ENCODE measurements at regions not wholly inside any gene's neighbourhood (a gene's known extent, or its start where the extent isn't known, plus 50 kb on each side); places are given as distances from the start of the nearest gene placed in this dataset.

DNA sequence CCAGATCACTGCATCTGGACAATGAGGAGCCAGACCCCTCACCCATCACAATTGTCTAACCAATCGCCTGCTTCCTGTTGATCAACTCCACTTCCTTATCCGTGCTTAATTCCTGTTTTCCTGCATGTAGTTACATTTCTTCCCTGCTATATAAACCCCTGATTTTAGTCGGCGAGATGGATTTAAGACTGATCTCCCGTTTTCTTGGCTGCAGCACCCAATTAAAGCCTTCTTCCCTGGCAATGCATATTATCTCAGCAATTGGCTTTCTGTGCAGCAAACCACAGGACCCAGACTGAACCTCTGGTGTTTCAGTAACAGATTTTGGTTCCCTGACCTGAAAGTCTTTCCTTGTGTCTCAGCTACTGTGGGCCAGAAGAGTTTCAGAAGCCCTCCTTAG, 272.3 kb downstream of the IPO8 start:
- Histone ChIP-seq H3K27me3 (no peaks in the 10 kb centered on the region), H3K36me3 (no peaks in the 10 kb centered on the region), H3K9me3 (no peaks in the 10 kb centered on the region; the same call in none of the 2 replicates), H3K4me3 (ENCODE audit: low read depth, low read length) (no peak overlapping the region), H3K4me1 (no peaks in the 10 kb centered on the region)
- DNase-seq: no peak
- TF ChIP-seq, protein P1, sequence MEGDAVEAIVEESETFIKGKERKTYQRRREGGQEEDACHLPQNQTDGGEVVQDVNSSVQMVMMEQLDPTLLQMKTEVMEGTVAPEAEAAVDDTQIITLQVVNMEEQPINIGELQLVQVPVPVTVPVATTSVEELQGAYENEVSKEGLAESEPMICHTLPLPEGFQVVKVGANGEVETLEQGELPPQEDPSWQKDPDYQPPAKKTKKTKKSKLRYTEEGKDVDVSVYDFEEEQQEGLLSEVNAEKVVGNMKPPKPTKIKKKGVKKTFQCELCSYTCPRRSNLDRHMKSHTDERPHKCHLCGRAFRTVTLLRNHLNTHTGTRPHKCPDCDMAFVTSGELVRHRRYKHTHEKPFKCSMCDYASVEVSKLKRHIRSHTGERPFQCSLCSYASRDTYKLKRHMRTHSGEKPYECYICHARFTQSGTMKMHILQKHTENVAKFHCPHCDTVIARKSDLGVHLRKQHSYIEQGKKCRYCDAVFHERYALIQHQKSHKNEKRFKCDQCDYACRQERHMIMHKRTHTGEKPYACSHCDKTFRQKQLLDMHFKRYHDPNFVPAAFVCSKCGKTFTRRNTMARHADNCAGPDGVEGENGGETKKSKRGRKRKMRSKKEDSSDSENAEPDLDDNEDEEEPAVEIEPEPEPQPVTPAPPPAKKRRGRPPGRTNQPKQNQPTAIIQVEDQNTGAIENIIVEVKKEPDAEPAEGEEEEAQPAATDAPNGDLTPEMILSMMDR (IDR thresholded peaks at IDR 0.05; ENCODE audit: low read depth, low read length): no peak

DNA sequence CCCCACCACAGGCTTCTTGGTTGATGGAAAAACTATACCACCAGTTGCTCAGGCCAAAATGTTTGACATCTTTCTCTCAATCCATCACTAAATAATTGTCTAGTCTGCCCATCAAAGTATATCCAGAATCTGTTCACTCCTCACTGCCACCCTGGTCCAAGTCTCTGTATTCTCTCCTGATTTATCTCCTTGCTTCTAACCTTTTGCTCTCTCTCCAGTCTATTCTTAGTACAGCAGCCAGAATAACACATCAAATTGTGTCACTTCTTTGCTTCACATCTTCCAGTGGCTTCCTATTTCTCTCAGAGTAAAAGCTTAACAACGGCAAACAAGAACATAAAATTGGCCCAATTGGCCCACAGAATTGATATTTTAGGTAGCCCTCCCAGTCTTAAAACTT, 272.8 kb downstream of the IPO8 start:
- Histone ChIP-seq H3K4me1 (no peaks in the 10 kb centered on the region), H3K4me3 (ENCODE audit: low read depth, low read length) (no peak overlapping the region), H3K9me3 (no peaks in the 10 kb centered on the region; the same call in none of the 2 replicates), H3K27me3 (no peaks in the 10 kb centered on the region), H3K36me3 (no peaks in the 10 kb centered on the region)
- TF ChIP-seq, protein P1 (IDR thresholded peaks at IDR 0.05; ENCODE audit: low read depth, low read length): no peak
- DNase-seq: no peak

DNA sequence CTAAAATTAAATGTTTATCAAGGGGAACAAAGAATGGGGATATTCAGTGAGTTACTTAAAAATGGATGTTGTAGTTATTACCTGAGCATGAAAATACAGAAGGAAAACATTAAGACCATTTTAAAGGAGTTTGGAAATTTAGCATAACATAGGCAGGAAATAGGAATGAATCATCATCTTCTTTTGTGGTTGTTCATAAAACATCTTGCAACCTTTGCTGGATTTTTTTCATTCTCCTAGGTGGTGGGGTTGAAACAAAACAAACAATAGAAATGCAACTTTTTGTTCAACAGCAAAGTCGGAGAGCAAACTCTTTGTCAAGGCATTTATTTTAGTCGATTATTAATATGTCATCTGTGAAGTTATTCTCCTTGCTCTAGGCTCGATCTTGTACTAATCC, 275.1 kb downstream of the IPO8 start:
- Histone ChIP-seq H3K9me3 (no peaks in the 10 kb centered on the region; the same call in 1 of the 2 replicates), H3K4me1 (no peaks in the 10 kb centered on the region), H3K4me3 (ENCODE audit: low read depth, low read length) (no peak overlapping the region), H3K27me3 (no peaks in the 10 kb centered on the region), H3K36me3 (no peaks in the 10 kb centered on the region)
- no peak for DNase-seq
- TF ChIP-seq, protein P1 (IDR thresholded peaks at IDR 0.05; ENCODE audit: low read depth, low read length): no peak

DNA sequence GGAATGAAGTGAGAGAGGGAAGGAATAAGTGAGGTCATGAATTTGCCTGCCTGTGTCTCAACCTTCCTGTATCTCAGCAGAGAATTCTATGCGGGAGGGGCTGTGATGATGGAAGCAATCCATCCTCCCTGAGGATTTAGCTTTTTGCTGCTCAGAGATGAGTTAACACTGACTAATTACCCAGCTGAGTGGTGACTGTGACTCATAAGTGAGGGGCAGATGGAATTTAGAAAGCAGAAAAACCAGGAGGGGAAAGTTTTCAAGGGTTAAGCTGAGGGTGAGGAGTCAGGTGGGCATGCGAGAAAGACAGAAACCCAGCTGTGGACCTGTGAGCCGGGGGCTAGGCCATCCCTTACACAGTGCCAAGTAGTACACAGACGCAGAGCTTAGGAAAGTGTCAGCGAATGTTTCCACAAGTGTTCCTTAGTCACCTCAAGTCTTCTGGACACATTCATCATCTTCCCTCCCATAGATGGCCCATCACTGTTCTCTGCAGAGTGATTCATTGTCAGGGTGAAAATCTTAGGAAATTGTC, 277.9 kb downstream of the IPO8 start:
- H3K4me1 ChIP-seq: no peaks in the 10 kb centered on the region
- no peaks in the 10 kb centered on the region for H3K36me3 ChIP-seq
- no peaks in the 10 kb centered on the region for H3K27me3 ChIP-seq
- no peaks in the 10 kb centered on the region for H3K9me3 ChIP-seq
- no peak overlapping the region for H3K4me3 ChIP-seq (ENCODE audit: low read depth, low read length)
- TF ChIP-seq, protein P1 (IDR thresholded peaks at IDR 0.05; ENCODE audit: low read depth, low read length): no peak
- DNase-seq: no peak

DNA sequence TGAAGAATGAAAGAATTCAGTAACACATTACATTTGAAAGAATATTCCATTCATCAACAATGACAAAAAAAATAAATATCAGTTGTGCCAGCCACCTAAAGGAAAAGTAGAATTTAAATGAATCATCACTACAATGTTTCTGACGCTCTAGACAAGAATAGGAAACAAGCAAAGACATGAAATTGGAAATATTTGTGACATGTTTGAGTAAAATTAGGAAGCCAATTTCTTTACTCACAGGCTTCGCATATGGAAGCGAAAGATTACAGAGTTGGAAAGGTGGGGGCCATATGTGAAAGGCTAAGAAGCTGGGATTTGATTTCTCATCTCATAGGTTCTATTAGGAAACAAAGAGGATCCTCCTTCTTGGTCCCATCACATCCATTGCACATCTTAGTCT, 279.0 kb downstream of the IPO8 start:
- no peak for DNase-seq
- no peak overlapping the region for H3K4me3 ChIP-seq (ENCODE audit: low read depth, low read length)
- no peaks in the 10 kb centered on the region for H3K9me3 ChIP-seq
- TF ChIP-seq, protein P1 (IDR thresholded peaks at IDR 0.05; ENCODE audit: low read depth, low read length): no peak
- H3K4me1 ChIP-seq: no peaks in the 10 kb centered on the region
- no peaks in the 10 kb centered on the region for H3K36me3 ChIP-seq
- H3K27me3 ChIP-seq: no peaks in the 10 kb centered on the region

DNA sequence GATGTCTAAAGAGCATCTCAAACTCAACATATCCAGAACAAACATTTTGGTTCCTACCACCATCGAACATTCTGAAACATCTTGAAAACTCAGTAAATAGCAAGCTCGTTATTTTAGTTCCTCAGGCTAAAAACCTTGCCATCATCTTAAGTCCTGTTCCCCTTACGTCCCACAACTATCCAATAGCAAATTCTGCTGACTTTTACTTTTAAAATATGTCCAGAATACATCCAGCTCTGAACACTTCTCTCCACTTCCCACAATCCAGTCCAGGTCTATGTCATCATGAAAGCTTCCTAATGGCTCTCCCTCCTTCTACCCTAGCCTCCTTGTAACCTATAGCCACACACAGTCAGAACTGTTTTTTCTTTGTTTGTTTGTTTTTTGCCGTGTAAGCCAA, 279.9 kb downstream of the IPO8 start:
- Histone ChIP-seq H3K36me3 (no peaks in the 10 kb centered on the region), H3K27me3 (no peaks in the 10 kb centered on the region), H3K4me1 (no peaks in the 10 kb centered on the region), H3K4me3 (ENCODE audit: low read depth, low read length) (no peak overlapping the region), H3K9me3 (no peaks in the 10 kb centered on the region)
- no peak for DNase-seq
- TF ChIP-seq, protein P1 (IDR thresholded peaks at IDR 0.05; ENCODE audit: low read depth, low read length): no peak

Measured in BE2C (cell line).